ENCODE measurements at regions not wholly inside any gene's neighbourhood (a gene's known extent, or its start where the extent isn't known, plus 50 kb on each side); places are given as distances from the start of the nearest gene placed in this dataset.

GRCh38 chr4:163738521-163738920 lies 244.0 kb downstream of the TMA16 start:
- TF ChIP-seq CTCF (IDR thresholded peaks at IDR 0.05): no peak
- no peak for TF ChIP-seq GRHL2 (CRISPR knock-in tag; IDR thresholded peaks at IDR 0.05; ENCODE audit: insufficient replicate concordance, severe bottlenecking)
- no peak for TF ChIP-seq USF2 (CRISPR knock-in tag; IDR thresholded peaks at IDR 0.05)
- no peak for TF ChIP-seq ATF6 (CRISPR knock-in tag; IDR thresholded peaks at IDR 0.05)
- TF ChIP-seq ARID4B (CRISPR knock-in tag; IDR thresholded peaks at IDR 0.05; ENCODE audit: borderline replicate concordance): no peak
- TF ChIP-seq IRF2 (CRISPR knock-in tag; IDR thresholded peaks at IDR 0.05; ENCODE audit: borderline replicate concordance, low read depth): no peak
- no peak for TF ChIP-seq KAT7 (CRISPR knock-in tag; IDR thresholded peaks at IDR 0.05; ENCODE audit: borderline replicate concordance)
- TF ChIP-seq SP1 (CRISPR knock-in tag; conservative IDR thresholded peaks at IDR 0.05): no peak
- TF ChIP-seq ZNF121 (CRISPR knock-in tag; IDR thresholded peaks at IDR 0.05): no peak
- no peak for TF ChIP-seq CREB1 (CRISPR knock-in tag; IDR thresholded peaks at IDR 0.05)
- TF ChIP-seq ETV6 (CRISPR knock-in tag; IDR thresholded peaks at IDR 0.05): no peak

Data from WTC11 (cell line).